SK-N-SH treated with all-trans-retinoic acid at 6 μM for 48 hours (cell line): ENCODE measurements at regions not wholly inside any gene's neighbourhood (a gene's known extent, or its start where the extent isn't known, plus 50 kb on each side); places are given as distances from the start of the nearest gene placed in this dataset.
"Not testable (repeated sequence)": the region's sequence is repeated elsewhere in the genome, so short reads cannot be mapped to it uniquely, and the experiment has no call there.

ENCODE experiments used
- ARNTL ChIP-seq: fragments of 450-650 bp; formaldehyde crosslinking; IDR thresholded peaks from 2 replicates; pipeline ENCODE4 v1.5.0; 2020; ENCODE audit warnings: low read depth, mild to moderate bottlenecking, moderate library complexity, borderline replicate concordance
- ESRRG ChIP-seq: fragments of 250-450 bp; sonication (Bioruptor Pico); IDR thresholded peaks from 2 replicates; pipeline ENCODE4 v1.6.1; 2021; ENCODE audit warnings: mild to moderate bottlenecking
- TCF4 ChIP-seq: fragments of 250-450 bp; sonication (Bioruptor Pico); IDR thresholded peaks from 2 replicates; pipeline ENCODE4 v1.8.0; 2021; ENCODE audit warnings: mild to moderate bottlenecking, moderate library complexity, borderline replicate concordance
- ZFP3 ChIP-seq: fragments of 250-450 bp; sonication (Bioruptor Pico); IDR thresholded peaks from 2 replicates; pipeline ENCODE4 v1.5.0; 2020; ENCODE audit warnings: mild to moderate bottlenecking, moderate library complexity
- ZNF8 ChIP-seq: fragments of 450-650 bp; formaldehyde crosslinking; IDR thresholded peaks from 2 replicates; pipeline ENCODE4 v1.5.0; 2020; ENCODE audit warnings: mild to moderate bottlenecking, moderate library complexity

- not testable (repeated sequence) for TF ChIP-seq ZFP3 (CRISPR knock-in tag); TCF4 (CRISPR knock-in tag); ARNTL; ZNF8; ESRRG (CRISPR knock-in tag)
These were observed 115.6 kb downstream of the ZNF37A start for GRCh38 chr10:38209748-38210147.
